ENCODE measurements at regions not wholly inside any gene's neighbourhood (a gene's known extent, or its start where the extent isn't known, plus 50 kb on each side); places are given as distances from the start of the nearest gene placed in this dataset.

GRCh38 chr11:134509381-134510232 lies 97.6 kb upstream of the B3GAT1 start:
- H3K27me3 ChIP-seq (ENCODE audit: insufficient read depth, low read length), result no peaks in the 10 kb centered on the region
- H3K9me3 ChIP-seq (ENCODE audit: low read depth, low read length), result no peaks in the 10 kb centered on the region
- DNase-seq (ENCODE audit: insufficient read length, low spot score, missing footprints), result no peak
- H3K36me3 ChIP-seq (ENCODE audit: insufficient read depth, low read length), result no peaks in the 10 kb centered on the region
- TF ChIP-seq CTCF (IDR thresholded peaks at IDR 0.05; ENCODE audit: extremely low read depth, low read depth, low read length), result no peak
- no peaks in the 10 kb centered on the region for H4K20me1 ChIP-seq (ENCODE audit: insufficient read depth, low read length)
- no peak overlapping the region for H3K4me3 ChIP-seq (ENCODE audit: insufficient read depth, low read length)
- H3K4me2 ChIP-seq (ENCODE audit: insufficient read depth, low read length), result no peak overlapping the region
- H3K4me1 ChIP-seq (ENCODE audit: insufficient read depth, low read length), result no peaks in the 10 kb centered on the region
- H2AFZ ChIP-seq (ENCODE audit: low read length), result no peak overlapping the region
- no peaks in the 10 kb centered on the region for H3K79me2 ChIP-seq (ENCODE audit: insufficient read depth, low read length)
- no peak overlapping the region for H3K27ac ChIP-seq (ENCODE audit: low read depth, low read length)

GRCh38 chr11:134508219-134508990 lies 96.4 kb upstream of the B3GAT1 start:
- no peak for DNase-seq (ENCODE audit: insufficient read length, low spot score, missing footprints)
- Histone ChIP-seq H3K27me3 (ENCODE audit: insufficient read depth, low read length) (no peaks in the 10 kb centered on the region), H3K9me3 (ENCODE audit: low read depth, low read length) (no peaks in the 10 kb centered on the region), H3K4me3 (ENCODE audit: insufficient read depth, low read length) (no peak overlapping the region), H3K4me1 (ENCODE audit: insufficient read depth, low read length) (no peaks in the 10 kb centered on the region), H3K36me3 (ENCODE audit: insufficient read depth, low read length) (no peaks in the 10 kb centered on the region), H4K20me1 (ENCODE audit: insufficient read depth, low read length) (no peaks in the 10 kb centered on the region), H3K27ac (ENCODE audit: low read depth, low read length) (no peak overlapping the region), H3K79me2 (ENCODE audit: insufficient read depth, low read length) (no peaks in the 10 kb centered on the region), H2AFZ (ENCODE audit: low read length) (no peak overlapping the region), H3K4me2 (ENCODE audit: insufficient read depth, low read length) (no peak overlapping the region)
- no peak for TF ChIP-seq CTCF (IDR thresholded peaks at IDR 0.05; ENCODE audit: extremely low read depth, low read depth, low read length)

- H3K36me3 ChIP-seq (ENCODE audit: insufficient read depth, low read length), result no peaks in the 10 kb centered on the region
- no peaks in the 10 kb centered on the region for H3K4me1 ChIP-seq (ENCODE audit: insufficient read depth, low read length)
- no peak overlapping the region for H3K4me2 ChIP-seq (ENCODE audit: insufficient read depth, low read length)
- H3K27me3 ChIP-seq (ENCODE audit: insufficient read depth, low read length), result no peaks in the 10 kb centered on the region
- no peak overlapping the region for H3K27ac ChIP-seq (ENCODE audit: low read depth, low read length)
- H3K79me2 ChIP-seq (ENCODE audit: insufficient read depth, low read length), result no peaks in the 10 kb centered on the region
- H4K20me1 ChIP-seq (ENCODE audit: insufficient read depth, low read length), result no peaks in the 10 kb centered on the region
- H3K4me3 ChIP-seq (ENCODE audit: insufficient read depth, low read length), result no peak overlapping the region
- no peak for DNase-seq (ENCODE audit: insufficient read length, low spot score, missing footprints)
- no peak overlapping the region for H2AFZ ChIP-seq (ENCODE audit: low read length)
- H3K9me3 ChIP-seq (ENCODE audit: low read depth, low read length), result no peaks in the 10 kb centered on the region
- no peak for TF ChIP-seq CTCF (IDR thresholded peaks at IDR 0.05; ENCODE audit: extremely low read depth, low read depth, low read length)
Observed at GRCh38 chr11:134506046-134506445, 94.0 kb upstream of the B3GAT1 start.

GRCh38 chr11:134505125-134505524 lies 93.1 kb upstream of the B3GAT1 start:
- no peaks in the 10 kb centered on the region for H3K4me1 ChIP-seq (ENCODE audit: insufficient read depth, low read length)
- DNase-seq (ENCODE audit: insufficient read length, low spot score, missing footprints), result no peak
- H3K4me2 ChIP-seq (ENCODE audit: insufficient read depth, low read length), result no peak overlapping the region
- H4K20me1 ChIP-seq (ENCODE audit: insufficient read depth, low read length), result no peaks in the 10 kb centered on the region
- H3K9me3 ChIP-seq (ENCODE audit: low read depth, low read length), result no peaks in the 10 kb centered on the region
- no peaks in the 10 kb centered on the region for H3K79me2 ChIP-seq (ENCODE audit: insufficient read depth, low read length)
- H2AFZ ChIP-seq (ENCODE audit: low read length), result no peak overlapping the region
- no peak overlapping the region for H3K27ac ChIP-seq (ENCODE audit: low read depth, low read length)
- H3K4me3 ChIP-seq (ENCODE audit: insufficient read depth, low read length), result no peak overlapping the region
- TF ChIP-seq CTCF (IDR thresholded peaks at IDR 0.05; ENCODE audit: extremely low read depth, low read depth, low read length), result no peak
- H3K27me3 ChIP-seq (ENCODE audit: insufficient read depth, low read length), result no peaks in the 10 kb centered on the region
- no peaks in the 10 kb centered on the region for H3K36me3 ChIP-seq (ENCODE audit: insufficient read depth, low read length)

Data from osteoblast (primary cell).